HG03565 (cell line): ENCODE measurements at regions not wholly inside any gene's neighbourhood (a gene's known extent, or its start where the extent isn't known, plus 50 kb on each side); places are given as distances from the start of the nearest gene placed in this dataset.
"Not testable (repeated sequence)": the region's sequence is repeated elsewhere in the genome, so short reads cannot be mapped to it uniquely, and the experiment has no call there.

ENCODE experiments used
- ATAC-seq: cut with Tn5 transposase; IDR thresholded peaks from one replicate; pipeline ENCODE4 v1.9.1; 2021; ENCODE audit warnings: mild to moderate bottlenecking, moderate library complexity; ENCODE audit not compliant: unreplicated experiment

- ATAC-seq = no peak
Observed at GRCh38 chr7:12930534-12930933, 243.1 kb downstream of the ARL4A start.

GRCh38 chr7:12931465-12931864, 244.0 kb downstream of the ARL4A start:
- not testable (repeated sequence) for ATAC-seq

GRCh38 chr7:12939694-12940093, 252.3 kb downstream of the ARL4A start:
- no peak for ATAC-seq

- ATAC-seq = no peak
Observed at GRCh38 chr7:12941512-12941911, 254.1 kb downstream of the ARL4A start.

- no peak for ATAC-seq
Observed at GRCh38 chr7:12942609-12943008, 255.2 kb downstream of the ARL4A start.

- ATAC-seq = no peak
Observed at GRCh38 chr7:12943781-12944180, 256.3 kb downstream of the ARL4A start.

- ATAC-seq = no peak
Observed at GRCh38 chr7:12945901-12946300, 258.5 kb downstream of the ARL4A start.

GRCh38 chr7:12947465-12947864, 260.0 kb downstream of the ARL4A start:
- ATAC-seq = no peak

GRCh38 chr7:12949060-12949931, 261.9 kb downstream of the ARL4A start:
- ATAC-seq = no peak

GRCh38 chr7:12951397-12951801, 264.0 kb downstream of the ARL4A start:
- ATAC-seq = no peak

- no peak for ATAC-seq
Observed at GRCh38 chr7:12954380-12955033, 267.1 kb downstream of the ARL4A start.

- ATAC-seq = no peak
Observed at GRCh38 chr7:12957487-12957886, 270.1 kb downstream of the ARL4A start.

GRCh38 chr7:12961910-12962480, 274.6 kb downstream of the ARL4A start:
- ATAC-seq = no peak

GRCh38 chr7:12963435-12963834, 276.0 kb downstream of the ARL4A start:
- no peak for ATAC-seq

GRCh38 chr7:12964836-12965235, 277.4 kb downstream of the ARL4A start:
- no peak for ATAC-seq

GRCh38 chr7:12965767-12966166, 278.3 kb downstream of the ARL4A start:
- no peak for ATAC-seq

GRCh38 chr7:12967322-12967721, 279.9 kb downstream of the ARL4A start:
- ATAC-seq = no peak

- no peak for ATAC-seq
Observed at GRCh38 chr7:12968836-12969422, 281.5 kb downstream of the ARL4A start.

GRCh38 chr7:12970626-12971025, 283.2 kb downstream of the ARL4A start:
- ATAC-seq = no peak

GRCh38 chr7:12974451-12975166, 287.2 kb downstream of the ARL4A start:
- no peak for ATAC-seq

- ATAC-seq = no peak
Observed at GRCh38 chr7:12975412-12975811, 288.0 kb downstream of the ARL4A start.
